Fibroblast of peridontal ligament (primary cell): ENCODE measurements at regions not wholly inside any gene's neighbourhood (a gene's known extent, or its start where the extent isn't known, plus 50 kb on each side); places are given as distances from the start of the nearest gene placed in this dataset.

ENCODE experiments used
- DNase-seq: peaks from one replicate; pipeline ENCODE4 v3.0.0-alpha.2; 2010; ENCODE audit errors: extremely low read depth

GRCh38 chr15:70164910-70165715, 67.4 kb upstream of the TLE3 start:
- DNase-seq = no peak

GRCh38 chr15:70164156-70164900, 66.6 kb upstream of the TLE3 start:
- no peak for DNase-seq

GRCh38 chr15:70160803-70161565, 63.3 kb upstream of the TLE3 start:
- no peak for DNase-seq

- DNase-seq = no peak
Measured at GRCh38 chr15:70160267-70160666, 62.5 kb upstream of the TLE3 start.

DNA sequence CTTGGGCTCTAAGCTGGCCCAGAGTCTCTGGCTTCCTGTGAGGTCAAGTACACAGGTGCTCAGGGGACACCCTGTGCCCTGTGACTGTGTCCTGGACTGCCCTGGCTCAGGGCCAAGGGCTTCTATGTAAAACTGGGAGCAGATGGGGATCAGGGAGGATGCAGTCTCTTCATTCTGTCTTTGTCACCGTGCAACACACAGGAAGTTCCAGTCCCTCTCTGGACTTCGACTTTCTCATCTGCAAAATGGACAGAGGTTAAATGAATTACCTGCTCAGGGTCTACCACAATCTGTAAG, 61.9 kb upstream of the TLE3 start:
- no peak for DNase-seq

- no peak for DNase-seq
Measured at GRCh38 chr15:70159001-70159712, 61.4 kb upstream of the TLE3 start.

GRCh38 chr15:70158309-70159000, 60.7 kb upstream of the TLE3 start:
- DNase-seq = no peak

DNA sequence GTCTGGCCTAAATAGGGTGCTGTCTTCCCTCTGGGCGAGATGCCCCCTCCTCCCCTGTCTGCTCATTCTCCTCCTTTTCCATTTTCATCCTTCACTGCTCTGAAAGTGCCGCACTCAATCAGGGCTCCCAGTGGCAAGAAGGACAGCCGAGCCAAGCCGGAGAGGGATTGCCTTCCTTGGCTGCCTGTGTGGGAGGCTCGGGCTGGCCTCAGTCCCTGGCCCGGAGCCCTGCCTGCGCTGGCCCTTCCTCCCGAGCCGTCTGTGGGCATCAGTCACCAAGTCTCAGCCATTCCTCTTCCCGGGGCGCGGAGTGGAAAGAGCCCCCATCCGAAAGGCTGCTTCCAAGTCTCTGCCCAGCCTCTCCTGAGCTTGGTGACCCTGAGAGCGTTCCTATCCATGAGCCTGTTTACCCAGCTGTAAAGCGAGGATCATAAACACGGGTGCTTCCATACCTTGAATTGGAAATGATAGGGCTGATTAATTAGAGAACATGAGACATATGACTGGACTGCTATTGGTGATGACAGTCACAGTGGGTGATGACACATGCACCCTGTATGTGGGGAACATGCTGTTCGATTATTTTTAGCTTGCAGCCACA, 59.1 kb upstream of the TLE3 start:
- DNase-seq = peak; percentile 10

DNA sequence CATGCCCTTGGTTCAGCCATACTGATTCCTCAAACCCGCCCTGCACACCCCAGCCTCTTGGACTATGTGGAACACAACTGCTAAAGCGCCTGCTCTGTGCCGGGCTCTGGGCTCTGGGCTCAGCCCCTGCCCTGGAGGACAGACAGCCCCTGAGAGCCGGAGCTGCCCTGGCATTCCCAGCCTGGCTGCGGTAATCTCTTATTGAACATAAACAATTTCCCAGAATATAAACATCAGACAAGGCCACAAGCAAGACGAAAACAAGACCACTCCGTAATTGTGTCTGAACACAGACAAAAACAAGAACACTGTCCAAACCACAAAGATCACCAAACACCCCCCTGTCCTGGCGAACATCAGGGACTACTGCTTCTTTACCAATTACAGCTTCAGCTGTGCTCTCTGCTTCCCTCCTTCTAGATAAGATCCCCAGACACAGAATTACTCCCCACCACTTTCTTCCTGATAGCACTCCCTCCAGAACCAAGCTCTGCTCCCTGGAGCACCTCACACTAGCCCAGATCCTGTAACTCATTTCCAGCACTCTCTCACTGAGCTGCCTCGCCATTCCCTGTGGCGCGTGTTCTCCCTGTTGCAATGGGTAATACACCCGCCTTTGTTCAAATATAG, 57.1 kb upstream of the TLE3 start:
- peak; percentile 49 for DNase-seq

DNA sequence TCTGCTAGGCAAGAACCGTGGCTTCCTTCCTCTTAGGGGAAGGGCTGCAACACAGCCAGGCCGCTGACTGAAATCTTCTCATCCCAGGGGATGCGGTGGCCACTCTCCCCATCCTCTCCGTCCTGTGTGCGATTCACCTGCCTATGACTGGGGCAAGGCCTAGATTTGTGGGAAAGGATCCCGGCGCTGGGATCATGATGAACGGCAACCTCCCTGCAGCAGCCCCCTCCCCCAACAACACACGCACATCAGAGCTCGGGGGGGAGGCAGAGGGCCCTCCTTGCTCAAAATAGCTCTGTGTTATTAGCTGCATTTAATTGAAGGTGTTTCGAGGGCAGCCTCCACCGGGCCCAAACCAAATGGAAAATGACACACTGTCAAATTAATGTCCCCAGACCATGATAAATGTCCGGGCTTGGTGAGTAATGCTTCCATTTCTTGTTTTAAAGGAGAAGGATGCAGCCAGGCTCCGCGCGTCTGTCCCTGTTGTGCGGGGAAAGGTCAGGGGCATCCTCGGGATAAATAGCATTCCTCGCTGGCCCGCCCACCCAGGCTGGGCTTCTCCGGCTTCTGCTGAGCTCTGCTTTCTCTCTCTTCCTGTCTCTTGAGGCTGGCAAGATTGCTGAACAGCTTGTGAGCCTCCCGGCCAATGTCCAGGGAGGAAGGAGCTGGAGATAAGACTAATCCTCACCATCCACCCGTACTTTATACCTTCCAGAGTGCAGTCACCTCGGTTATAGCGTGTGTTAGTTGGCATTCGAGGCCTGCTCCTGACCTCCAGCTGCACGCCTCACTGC, 56.4 kb upstream of the TLE3 start:
- no peak for DNase-seq

DNA sequence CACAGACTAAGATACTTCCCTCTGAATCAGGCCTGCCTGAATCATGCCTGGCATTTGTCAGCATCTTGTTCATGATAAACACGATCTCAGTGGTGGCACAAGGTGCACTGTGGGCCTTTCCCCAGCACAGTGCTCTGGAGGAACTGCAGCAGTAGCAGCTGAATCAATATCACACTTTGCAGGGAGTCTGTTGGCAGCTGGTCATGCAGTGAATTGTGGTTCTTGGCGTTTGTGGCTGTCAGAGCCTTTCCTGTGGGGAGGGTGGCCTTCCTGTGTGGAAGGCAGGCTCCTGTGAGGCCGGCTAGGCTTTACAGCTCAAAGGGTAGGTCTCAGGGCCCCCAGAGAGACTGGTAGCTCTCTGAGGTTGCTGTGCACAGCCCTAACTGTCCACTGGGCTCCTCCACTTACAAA, 54.4 kb upstream of the TLE3 start:
- no peak for DNase-seq

DNA sequence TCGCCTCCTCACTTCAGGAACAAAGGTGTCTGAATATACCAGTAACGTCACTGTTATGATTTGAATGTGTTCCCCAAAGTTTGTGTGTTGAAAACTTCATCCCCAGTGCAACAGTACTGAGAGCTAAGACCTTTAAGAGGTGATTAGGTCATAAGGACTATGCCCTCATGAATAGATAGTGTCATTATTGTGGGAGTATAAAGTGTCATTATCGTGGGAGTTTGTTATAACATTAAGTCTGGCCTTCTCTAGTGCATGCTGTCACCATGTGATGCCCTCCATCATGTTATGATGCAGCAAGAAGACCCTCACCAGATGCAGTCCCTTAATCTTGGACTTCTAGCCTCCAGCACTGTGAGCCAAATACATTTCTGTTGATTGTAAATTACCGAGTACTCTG, 53.7 kb upstream of the TLE3 start:
- DNase-seq = no peak

DNA sequence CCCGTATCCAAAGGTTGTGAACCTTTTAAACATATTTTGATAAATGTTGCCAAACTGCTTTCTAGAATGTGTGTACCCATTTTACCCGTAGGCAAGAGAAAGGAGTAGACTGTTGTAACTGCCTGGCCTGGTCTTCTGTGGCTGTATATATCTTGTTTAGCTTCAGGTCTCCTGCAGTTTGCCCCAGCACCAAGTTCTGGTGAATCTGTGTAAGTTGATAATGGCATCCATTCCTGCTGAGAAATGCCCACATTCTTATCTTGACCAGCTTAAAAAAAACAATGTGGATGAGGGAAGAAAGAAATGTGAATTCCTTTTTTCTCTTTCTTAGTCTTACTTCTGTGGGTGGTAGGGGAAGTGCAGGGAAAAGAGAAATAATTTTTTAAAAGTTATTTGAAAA, 53.3 kb upstream of the TLE3 start:
- DNase-seq = no peak

DNA sequence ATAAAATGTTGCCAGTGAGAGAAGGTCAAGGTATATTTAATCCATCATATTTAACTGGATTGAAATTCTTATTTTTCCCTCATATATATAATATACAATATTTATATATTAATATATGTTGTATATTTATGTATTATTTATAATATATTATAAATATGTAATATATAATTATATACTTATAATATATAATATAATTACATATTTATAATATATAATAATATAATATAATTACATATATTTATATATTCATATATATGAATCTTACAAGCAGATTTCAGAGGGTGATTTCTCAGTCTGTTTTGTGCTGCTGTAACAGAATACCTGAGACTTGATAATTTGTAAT, 52.7 kb upstream of the TLE3 start:
- no peak for DNase-seq

GRCh38 chr15:70149667-70150404, 52.1 kb upstream of the TLE3 start:
- DNase-seq = peak; percentile 5

DNA sequence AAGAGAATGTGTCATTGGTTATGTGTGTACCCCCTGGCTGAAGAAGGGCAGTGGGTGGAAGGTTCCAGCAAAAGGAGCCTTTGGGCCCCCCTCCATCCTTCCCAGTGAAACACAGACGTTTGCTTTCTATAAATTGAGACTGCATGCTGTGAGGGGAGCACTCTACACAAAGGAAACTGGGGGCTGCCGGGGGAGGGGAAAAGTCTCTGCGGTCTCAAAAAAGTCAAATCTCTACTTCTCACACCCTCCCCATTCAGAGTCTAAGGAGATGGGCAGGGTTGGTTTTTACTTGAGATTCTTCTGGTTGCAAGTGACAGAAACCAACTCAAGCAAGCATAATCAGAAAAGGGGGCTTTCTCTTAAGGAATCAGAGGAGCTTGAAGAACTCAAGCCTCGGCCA, 50.1 kb upstream of the TLE3 start:
- no peak for DNase-seq
